HFF-Myc (cell line): ENCODE measurements at regions not wholly inside any gene's neighbourhood (a gene's known extent, or its start where the extent isn't known, plus 50 kb on each side); places are given as distances from the start of the nearest gene placed in this dataset.

Experiments used
- DNase-seq: peaks from one replicate; pipeline ENCODE4 v3.0.0-alpha.2; 2011; ENCODE audit warnings: low read depth; ENCODE audit errors: extremely low read depth
- H3K4me3 ChIP-seq: replicated peaks from 2 replicates; pipeline ENCODE4 v1.5.1; 2011; ENCODE audit warnings: low read depth, mild to moderate bottlenecking, control low read depth, low read length
- CTCF ChIP-seq: IDR thresholded peaks from 2 replicates; pipeline ENCODE4 v1.5.1; 2012; ENCODE audit warnings: mild to moderate bottlenecking, low read depth, low read length, control low read depth; ENCODE audit errors: missing control alignments

GRCh38 chr3:117016378-117016777, 306.8 kb downstream of the TUSC7 start:
- TF ChIP-seq CTCF: no peak
- H3K4me3 ChIP-seq: no peak overlapping the region
- DNase-seq: no peak

- H3K4me3 ChIP-seq: no peak overlapping the region
- DNase-seq: no peak
- no peak for TF ChIP-seq CTCF
Measured at GRCh38 chr3:117017135-117017894, 307.7 kb downstream of the TUSC7 start.

GRCh38 chr3:117018655-117019054, 309.1 kb downstream of the TUSC7 start:
- H3K4me3 ChIP-seq: no peak overlapping the region
- no peak for TF ChIP-seq CTCF
- DNase-seq: no peak

- DNase-seq: peak; percentile 35
- peak; percentile 79 for TF ChIP-seq CTCF
- H3K4me3 ChIP-seq: no peak overlapping the region
Measured at GRCh38 chr3:117019082-117019713, 309.6 kb downstream of the TUSC7 start.

- no peak overlapping the region for H3K4me3 ChIP-seq
- no peak for TF ChIP-seq CTCF
- no peak for DNase-seq
Measured at GRCh38 chr3:117026401-117026800, 316.8 kb downstream of the TUSC7 start.

GRCh38 chr3:117035745-117036144, 326.2 kb downstream of the TUSC7 start:
- H3K4me3 ChIP-seq: no peak overlapping the region
- DNase-seq: peak; percentile 21
- TF ChIP-seq CTCF: no peak
